Mesenchymal stem cell (in vitro differentiated cells and primary cell): ENCODE measurements at regions not wholly inside any gene's neighbourhood (a gene's known extent, or its start where the extent isn't known, plus 50 kb on each side); places are given as distances from the start of the nearest gene placed in this dataset.

Source experiments
- DNase-seq: peaks from one replicate; pipeline ENCODE4 v3.0.0-alpha.2; 2013
- H2AFZ ChIP-seq: one replicate; pipeline ENCODE4 v1.6.1; 2013; ENCODE audit warnings: low read depth, mild to moderate bottlenecking, control low read depth, inconsistent platforms, low read length, moderate library complexity
- H2AK5ac ChIP-seq: 2 replicates; pipeline ENCODE4 v1.6.1; 2013; ENCODE audit warnings: low read length, moderate library complexity, mild to moderate bottlenecking, inconsistent platforms; ENCODE audit not compliant: severe bottlenecking
- H2BK120ac ChIP-seq: one replicate; pipeline ENCODE4 v1.6.1; 2013; ENCODE audit warnings: low read depth, mild to moderate bottlenecking, inconsistent platforms, low read length, moderate library complexity
- H2BK12ac ChIP-seq, 2 experiments: one replicate each; pipeline ENCODE4 v1.6.1; 2013; ENCODE audit warnings: inconsistent platforms in 2 of 2, low read length in 2 of 2, mild to moderate bottlenecking in 2 of 2, moderate library complexity in 2 of 2, control low read depth in 1 of 2
- H2BK15ac ChIP-seq: one replicate; pipeline ENCODE4 v1.6.1; 2013; ENCODE audit warnings: mild to moderate bottlenecking, low read depth, inconsistent platforms; ENCODE audit not compliant: poor library complexity, severe bottlenecking
- H2BK5ac ChIP-seq: 2 replicates; pipeline ENCODE4 v1.6.1; 2013; ENCODE audit warnings: low read depth, mild to moderate bottlenecking, low read length, control low read depth, inconsistent platforms; ENCODE audit not compliant: poor library complexity, severe bottlenecking
- H3K14ac ChIP-seq, 2 experiments: one replicate each; pipeline ENCODE4 v1.6.1; 2013; ENCODE audit warnings: inconsistent platforms in 2 of 2, low read length in 2 of 2, control low read depth in 1 of 2, mild to moderate bottlenecking in 1 of 2, moderate library complexity in 1 of 2
- H3K18ac ChIP-seq, 2 experiments: one replicate each; pipeline ENCODE4 v1.6.1; 2013; ENCODE audit warnings: inconsistent platforms in 2 of 2, low read length in 2 of 2, control low read depth in 1 of 2, low read depth in 1 of 2, mild to moderate bottlenecking in 1 of 2
- H3K23ac ChIP-seq, 2 experiments: one replicate each; pipeline ENCODE4 v1.6.1; 2013; ENCODE audit warnings: inconsistent platforms in 2 of 2, low read length in 2 of 2, mild to moderate bottlenecking in 2 of 2, moderate library complexity in 2 of 2, control low read depth in 1 of 2
- H3K27ac ChIP-seq: 2 replicates; pipeline ENCODE4 v1.5.1; 2013; ENCODE audit warnings: mild to moderate bottlenecking, moderate library complexity, low read length, control low read depth, inconsistent platforms; ENCODE audit not compliant: poor library complexity, severe bottlenecking
- H3K27me3 ChIP-seq, 2 experiments: 2 replicates each; pipeline versions ENCODE4 v1.6.1 to v1.7.0; 2013; ENCODE audit warnings: low read length in 2 of 2, mild to moderate bottlenecking in 2 of 2, moderate library complexity in 2 of 2, control low read depth in 1 of 2, inconsistent platforms in 1 of 2; ENCODE audit not compliant: control insufficient read depth in 1 of 2, insufficient read depth in 1 of 2
- H3K36me3 ChIP-seq, 2 experiments: 2 replicates each; pipeline versions ENCODE4 v1.6.1 to v1.7.0; 2013; ENCODE audit warnings: low read length in 2 of 2, control low read depth in 1 of 2, inconsistent platforms in 1 of 2, low read depth in 1 of 2, mild to moderate bottlenecking in 1 of 2; ENCODE audit not compliant: insufficient read depth in 2 of 2, control insufficient read depth in 1 of 2
- H3K4ac ChIP-seq, 2 experiments: one replicate each; pipeline ENCODE4 v1.6.1; 2013; ENCODE audit warnings: inconsistent platforms in 2 of 2, low read length in 2 of 2, mild to moderate bottlenecking in 2 of 2, moderate library complexity in 2 of 2, control low read depth in 1 of 2, low read depth in 1 of 2
- H3K4me1 ChIP-seq: 2 replicates; pipeline ENCODE4 v1.6.1; 2013; ENCODE audit warnings: low read depth, low read length, control low read depth; ENCODE audit not compliant: control insufficient read depth, insufficient read depth
- H3K4me2 ChIP-seq: 2 replicates; pipeline ENCODE4 v1.6.1; 2013; ENCODE audit warnings: low read length, mild to moderate bottlenecking, inconsistent platforms; ENCODE audit not compliant: poor library complexity, severe bottlenecking
- H3K4me3 ChIP-seq, 2 experiments: 2 replicates each; pipeline versions ENCODE4 v1.5.1 to v1.7.0; 2013; ENCODE audit warnings: low read length in 2 of 2, mild to moderate bottlenecking in 2 of 2, control low read depth in 1 of 2, low read depth in 1 of 2; ENCODE audit not compliant: insufficient read depth in 1 of 2
- H3K79me1 ChIP-seq: replicated peaks from 2 replicates; pipeline ENCODE4 v1.6.1; 2013; ENCODE audit warnings: mild to moderate bottlenecking, control low read depth, low read length, inconsistent platforms; ENCODE audit not compliant: poor library complexity, severe bottlenecking
- H3K9ac ChIP-seq: 2 replicates; pipeline ENCODE4 v1.7.0; 2013; ENCODE audit warnings: mild to moderate bottlenecking, low read length, moderate library complexity
- H3K9me3 ChIP-seq: 2 replicates; pipeline ENCODE4 v1.7.0; 2013; ENCODE audit warnings: mild to moderate bottlenecking, low read length; ENCODE audit not compliant: control insufficient read depth
- H4K8ac ChIP-seq: one replicate; pipeline ENCODE4 v1.6.1; 2013; ENCODE audit warnings: inconsistent platforms, mild to moderate bottlenecking, low read length, moderate library complexity
- H4K91ac ChIP-seq: one replicate; pipeline ENCODE4 v1.6.1; 2013; ENCODE audit warnings: mild to moderate bottlenecking, low read length, inconsistent platforms
- WGBS: methylation state at CpG from one replicate; pipeline ENCODE4 v1.1.7; 2013; ENCODE audit warnings: mixed read lengths; 5-methylcytosine and 5-hydroxymethylcytosine counted together

- Histone ChIP-seq H2BK5ac (peak overlapping the region; percentile 69), H2BK15ac (peak overlapping the region; percentile 32), H3K14ac (no peak overlapping the region), H3K36me3 (no peaks in the 10 kb centered on the region), H2BK120ac (no peak overlapping the region), H2AFZ (no peak overlapping the region), H2AK5ac (peak overlapping the region; percentile 37), H4K91ac (no peak overlapping the region), H3K27ac (peak overlapping the region; percentile 92), H3K9ac (no peak overlapping the region), H3K4me2 (no peak overlapping the region), H2BK12ac (no peak overlapping the region), H4K8ac (no peak overlapping the region), H3K27me3 (peaks cover 0 to 55% of the 10 kb centered on the region in 2 experiments), H3K4ac (no peak overlapping the region), H3K4me3 (no peak overlapping the region), H3K18ac (no peak overlapping the region), H3K9me3 (no peaks in the 10 kb centered on the region), H3K23ac (no peak overlapping the region), H3K79me1 (no peaks in the 10 kb centered on the region), H3K4me1 (peaks cover 37% of the 10 kb centered on the region)
- no peak for DNase-seq
- 79% methylated on average over 8 of the region's 11 CpGs for WGBS
Measured at GRCh38 chr2:20917719-20918572, 95.0 kb upstream of the LDAH start.

GRCh38 chr2:20917287-20917660 is 94.4 kb upstream of the LDAH start:
- H3K4me2 ChIP-seq: no peak overlapping the region
- H3K14ac ChIP-seq: no peak overlapping the region
- no peaks in the 10 kb centered on the region for H3K36me3 ChIP-seq
- H2AK5ac ChIP-seq: peak overlapping the region; percentile 7
- no peak overlapping the region for H2BK120ac ChIP-seq
- no peak overlapping the region for H3K23ac ChIP-seq
- no peak overlapping the region for H4K91ac ChIP-seq
- no peak overlapping the region for H2BK15ac ChIP-seq
- no peak overlapping the region for H3K4me3 ChIP-seq
- no peaks in the 10 kb centered on the region for H3K9me3 ChIP-seq
- no peak overlapping the region for H4K8ac ChIP-seq
- H3K18ac ChIP-seq: no peak overlapping the region
- H3K4ac ChIP-seq: no peak overlapping the region
- no peak for DNase-seq
- H2BK12ac ChIP-seq: no peak overlapping the region
- H2AFZ ChIP-seq: no peak overlapping the region
- no peak overlapping the region for H3K9ac ChIP-seq
- no peaks in the 10 kb centered on the region for H3K79me1 ChIP-seq
- H3K27ac ChIP-seq: peak overlapping the region; percentile 69
- peak overlapping the region; percentile 60 for H2BK5ac ChIP-seq
- H3K27me3 ChIP-seq: peaks cover 0 to 56% of the 10 kb centered on the region in 2 experiments
- peaks cover 35% of the 10 kb centered on the region for H3K4me1 ChIP-seq
- WGBS: 73% methylated on average over 8 of the region's 8 CpGs

- H3K36me3 ChIP-seq: no peaks in the 10 kb centered on the region
- H2BK12ac ChIP-seq: no peak overlapping the region
- no peak overlapping the region for H3K4me2 ChIP-seq
- peak overlapping the region; percentile 69 for H3K27ac ChIP-seq
- H3K18ac ChIP-seq: no peak overlapping the region
- peaks cover 35% of the 10 kb centered on the region for H3K4me1 ChIP-seq
- no peak overlapping the region for H3K4me3 ChIP-seq
- H3K14ac ChIP-seq: no peak overlapping the region
- peaks cover 0 to 60% of the 10 kb centered on the region in 2 experiments for H3K27me3 ChIP-seq
- peak overlapping the region; percentile 60 for H2BK5ac ChIP-seq
- WGBS: 49% methylated on average over 7 of the region's 7 CpGs
- no peaks in the 10 kb centered on the region for H3K79me1 ChIP-seq
- H3K9ac ChIP-seq: no peak overlapping the region
- no peak overlapping the region for H2AFZ ChIP-seq
- no peak overlapping the region for H3K23ac ChIP-seq
- no peak overlapping the region for H2BK120ac ChIP-seq
- peak overlapping the region; percentile 7 for H2AK5ac ChIP-seq
- H2BK15ac ChIP-seq: no peak overlapping the region
- no peak overlapping the region for H4K91ac ChIP-seq
- H3K4ac ChIP-seq: no peak overlapping the region
- H4K8ac ChIP-seq: no peak overlapping the region
- DNase-seq: no peak
- no peaks in the 10 kb centered on the region for H3K9me3 ChIP-seq
Measured at GRCh38 chr2:20916604-20917286, 93.8 kb upstream of the LDAH start.

- 75% methylated on average over 4 of the region's 4 CpGs for WGBS
- Histone ChIP-seq H4K91ac (no peak overlapping the region), H3K14ac (no peak overlapping the region), H3K9ac (no peak overlapping the region), H3K9me3 (no peaks in the 10 kb centered on the region), H2BK15ac (no peak overlapping the region), H2BK12ac (no peak overlapping the region), H3K4ac (no peak overlapping the region), H3K18ac (no peak overlapping the region), H2AK5ac (no peak overlapping the region), H3K23ac (no peak overlapping the region), H3K27ac (no peak overlapping the region), H2BK120ac (no peak overlapping the region), H3K36me3 (no peaks in the 10 kb centered on the region), H3K4me1 (peaks cover 33% of the 10 kb centered on the region), H2BK5ac (no peak overlapping the region), H4K8ac (no peak overlapping the region), H2AFZ (no peak overlapping the region), H3K27me3 (peaks cover 0 to 54% of the 10 kb centered on the region in 2 experiments), H3K4me3 (no peak overlapping the region), H3K79me1 (no peaks in the 10 kb centered on the region), H3K4me2 (no peak overlapping the region)
- DNase-seq: no peak
Measured at GRCh38 chr2:20915271-20915670, 92.4 kb upstream of the LDAH start.
